Ishikawa (cell line): ENCODE measurements at regions not wholly inside any gene's neighbourhood (a gene's known extent, or its start where the extent isn't known, plus 50 kb on each side); places are given as distances from the start of the nearest gene placed in this dataset.
A peak's percentile ranks its signal among the peaks of the same experiment; 100 is the strongest.

Source experiments
- CEBPB ChIP-seq: IDR thresholded peaks from 2 replicates; pipeline ENCODE4 v1.6.1; 2012
- CREB1 ChIP-seq: IDR thresholded peaks from 2 replicates; pipeline ENCODE4 v1.6.1; 2012; ENCODE audit warnings: low read depth
- EP300 ChIP-seq: IDR thresholded peaks from 2 replicates; pipeline ENCODE4 v1.6.1; 2012; ENCODE audit warnings: borderline replicate concordance
- FOXM1 ChIP-seq: IDR thresholded peaks from 2 replicates; pipeline ENCODE4 v1.6.1; 2012; ENCODE audit warnings: low read depth, borderline replicate concordance
- NFIC ChIP-seq: IDR thresholded peaks from 2 replicates; pipeline ENCODE4 v1.6.1; 2012
- RAD21 ChIP-seq: IDR thresholded peaks from 2 replicates; pipeline ENCODE4 v1.6.1; 2012; ENCODE audit warnings: low read depth
- REST ChIP-seq: IDR thresholded peaks from 2 replicates; pipeline ENCODE4 v1.6.1; 2012; ENCODE audit warnings: low read depth, mild to moderate bottlenecking
- YY1 ChIP-seq: IDR thresholded peaks from 2 replicates; pipeline ENCODE4 v1.6.1; 2012; ENCODE audit warnings: low read depth

GRCh38 chr3:167184511-167184910 lies 195.6 kb downstream of the ZBBX start:
- no peak for TF ChIP-seq EP300
- peak; percentile 24; the same call in 1 of the 2 replicates for TF ChIP-seq RAD21
- no peak for TF ChIP-seq CREB1
- TF ChIP-seq YY1 = no peak
- TF ChIP-seq CEBPB = no peak
- TF ChIP-seq NFIC = no peak
- no peak for TF ChIP-seq FOXM1
- no peak for TF ChIP-seq REST
